ENCODE measurements at regions not wholly inside any gene's neighbourhood (a gene's known extent, or its start where the extent isn't known, plus 50 kb on each side); places are given as distances from the start of the nearest gene placed in this dataset.

- TF ChIP-seq, protein P1, sequence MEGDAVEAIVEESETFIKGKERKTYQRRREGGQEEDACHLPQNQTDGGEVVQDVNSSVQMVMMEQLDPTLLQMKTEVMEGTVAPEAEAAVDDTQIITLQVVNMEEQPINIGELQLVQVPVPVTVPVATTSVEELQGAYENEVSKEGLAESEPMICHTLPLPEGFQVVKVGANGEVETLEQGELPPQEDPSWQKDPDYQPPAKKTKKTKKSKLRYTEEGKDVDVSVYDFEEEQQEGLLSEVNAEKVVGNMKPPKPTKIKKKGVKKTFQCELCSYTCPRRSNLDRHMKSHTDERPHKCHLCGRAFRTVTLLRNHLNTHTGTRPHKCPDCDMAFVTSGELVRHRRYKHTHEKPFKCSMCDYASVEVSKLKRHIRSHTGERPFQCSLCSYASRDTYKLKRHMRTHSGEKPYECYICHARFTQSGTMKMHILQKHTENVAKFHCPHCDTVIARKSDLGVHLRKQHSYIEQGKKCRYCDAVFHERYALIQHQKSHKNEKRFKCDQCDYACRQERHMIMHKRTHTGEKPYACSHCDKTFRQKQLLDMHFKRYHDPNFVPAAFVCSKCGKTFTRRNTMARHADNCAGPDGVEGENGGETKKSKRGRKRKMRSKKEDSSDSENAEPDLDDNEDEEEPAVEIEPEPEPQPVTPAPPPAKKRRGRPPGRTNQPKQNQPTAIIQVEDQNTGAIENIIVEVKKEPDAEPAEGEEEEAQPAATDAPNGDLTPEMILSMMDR (conservative IDR thresholded peaks at IDR 0.05; ENCODE audit: low read length): no peak
- peak; percentile 60 for DNase-seq (ENCODE audit: low read depth)
- no peak overlapping the region for H3K4me3 ChIP-seq (ENCODE audit: low read length)
These were observed 70.6 kb downstream of the VEGFA start for GRCh38 chr6:43840490-43841218.

- TF ChIP-seq, protein P1 (conservative IDR thresholded peaks at IDR 0.05; ENCODE audit: low read length): peak; percentile 37
- H3K4me3 ChIP-seq (ENCODE audit: low read length): no peak overlapping the region
- DNase-seq (ENCODE audit: low read depth): peak; percentile 82
These were observed 68.4 kb downstream of the VEGFA start for GRCh38 chr6:43838276-43839036.

DNA sequence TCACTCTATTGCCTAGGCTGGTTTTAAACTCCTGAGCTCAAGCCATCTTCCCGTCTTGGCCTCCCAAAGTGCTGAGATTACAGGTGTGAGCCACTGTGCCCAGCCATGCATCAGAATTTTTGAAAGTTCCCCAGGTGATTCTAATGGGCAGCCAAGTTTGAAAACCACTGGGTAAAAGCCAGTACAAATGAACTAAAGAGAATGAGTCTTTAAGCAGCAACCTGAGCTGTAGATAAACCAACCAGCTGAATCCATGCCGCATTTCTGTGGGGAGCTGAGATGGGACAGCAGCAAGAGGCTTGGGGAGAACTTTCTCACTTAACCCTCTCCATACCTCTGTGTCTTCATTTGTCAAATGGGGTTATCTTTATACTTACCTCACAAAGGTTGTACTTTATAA lies 67.5 kb downstream of the VEGFA start:
- DNase-seq (ENCODE audit: low read depth): no peak
- TF ChIP-seq, protein P1 (conservative IDR thresholded peaks at IDR 0.05; ENCODE audit: low read length): no peak
- H3K4me3 ChIP-seq (ENCODE audit: low read length): no peak overlapping the region

GRCh38 chr6:43836507-43837240 lies 66.7 kb downstream of the VEGFA start:
- TF ChIP-seq, protein P1 (conservative IDR thresholded peaks at IDR 0.05; ENCODE audit: low read length): no peak
- no peak for DNase-seq (ENCODE audit: low read depth)
- H3K4me3 ChIP-seq (ENCODE audit: low read length): no peak overlapping the region

Data from AG10803 (cell line).